ENCODE measurements at regions not wholly inside any gene's neighbourhood (a gene's known extent, or its start where the extent isn't known, plus 50 kb on each side); places are given as distances from the start of the nearest gene placed in this dataset.
A peak's percentile ranks its signal among the peaks of the same experiment; 100 is the strongest.

GRCh38 chr2:187003038-187003554 lies 154.1 kb upstream of the ZSWIM2 start:
- whole genome bisulfite sequencing = 92% methylated on average over 30 of the region's 32 CpGs
- Histone ChIP-seq H3K9me3 (peaks cover 0 to 3% (median 0%) of the 10 kb centered on the region in 4 donors), H3K27ac (replicated peaks in 1 of 4) (no peak overlapping the region), H3K36me3 (no peaks in the 10 kb centered on the region), H3K4me1 (no peaks in the 10 kb centered on the region), H3K4me3 (peak overlapping the region in 3 of 4 donors; percentile 24 to 32 (median 29)), H3K27me3 (no peaks in the 10 kb centered on the region)
- no peak for DNase-seq (ENCODE audit: extremely low spot score)
- TF ChIP-seq POLR2AphosphoS5 (IDR thresholded peaks at IDR 0.05) (no peak), CTCF (IDR thresholded peaks at IDR 0.05) (no peak)
- intact Hi-C loops (cut with DNase I) = no loop called here

- 95% methylated on average over 16 of the region's 18 CpGs for WGBS
- Histone ChIP-seq H3K27me3 (no peaks in the 10 kb centered on the region), H3K36me3 (no peaks in the 10 kb centered on the region), H3K4me1 (no peaks in the 10 kb centered on the region), H3K27ac (replicated peaks in 1 of 4) (no peak overlapping the region), H3K4me3 (no peak overlapping the region), H3K9me3 (peaks cover 0 to 3% (median 0%) of the 10 kb centered on the region in 4 donors)
- intact Hi-C loops (cut with DNase I) = no loop called here
- DNase-seq (ENCODE audit: extremely low spot score) = no peak
- TF ChIP-seq CTCF (IDR thresholded peaks at IDR 0.05) (no peak), POLR2A (IDR thresholded peaks at IDR 0.05; ENCODE audit: low read depth) (no peak), EP300 (IDR thresholded peaks at IDR 0.05) (no peak), POLR2AphosphoS5 (IDR thresholded peaks at IDR 0.05) (no peak)
Observed at GRCh38 chr2:187002242-187002641, 153.3 kb upstream of the ZSWIM2 start.

- no peaks in the 10 kb centered on the region for H3K36me3 ChIP-seq
- DNase-seq (ENCODE audit: extremely low spot score) = no peak
- no peak overlapping the region for H3K27ac ChIP-seq (replicated peaks in 1 of 4)
- H3K9me3 ChIP-seq = peaks cover 0 to 3% (median 0%) of the 10 kb centered on the region in 4 donors
- no peak overlapping the region for H3K4me3 ChIP-seq
- intact Hi-C loops (cut with DNase I) = no loop called here
- no peaks in the 10 kb centered on the region for H3K4me1 ChIP-seq
- 91% methylated on average over 7 of the region's 7 CpGs for WGBS
- TF ChIP-seq POLR2A (IDR thresholded peaks at IDR 0.05; ENCODE audit: low read depth) = no peak
- no peak for TF ChIP-seq EP300 (IDR thresholded peaks at IDR 0.05)
- TF ChIP-seq POLR2AphosphoS5 (IDR thresholded peaks at IDR 0.05) = no peak
- no peak for TF ChIP-seq CTCF (IDR thresholded peaks at IDR 0.05)
- H3K27me3 ChIP-seq = no peaks in the 10 kb centered on the region
Observed at GRCh38 chr2:187001248-187001647, 152.3 kb upstream of the ZSWIM2 start.

GRCh38 chr2:186995092-186995491 lies 146.1 kb upstream of the ZSWIM2 start:
- no peak overlapping the region for H3K4me3 ChIP-seq
- intact Hi-C loops (cut with DNase I) = no loop called here

More at GRCh38 chr2:186995092-186995491, 146.1 kb upstream of the ZSWIM2 start:
- Histone ChIP-seq H3K9me3 (peaks cover 0 to 2% (median under 1%) of the 10 kb centered on the region in 4 donors), H3K4me1 (no peaks in the 10 kb centered on the region), H3K36me3 (no peaks in the 10 kb centered on the region), H3K27me3 (no peaks in the 10 kb centered on the region), H3K27ac (replicated peaks in 1 of 4) (no peak overlapping the region)
- WGBS = 47% methylated on average over 2 of the region's 2 CpGs
- TF ChIP-seq EP300 (IDR thresholded peaks at IDR 0.05) (no peak), POLR2AphosphoS5 (IDR thresholded peaks at IDR 0.05) (no peak), POLR2A (IDR thresholded peaks at IDR 0.05; ENCODE audit: low read depth) (no peak), CTCF (IDR thresholded peaks at IDR 0.05) (no peak)
- no peak for DNase-seq (ENCODE audit: extremely low spot score)
